Liver (tissue), 8 donors: ENCODE measurements at regions not wholly inside any gene's neighbourhood (a gene's known extent, or its start where the extent isn't known, plus 50 kb on each side); places are given as distances from the start of the nearest gene placed in this dataset.

Experiments used
- DNase-seq: peaks from one replicate; pipeline ENCODE4 v3.0.0-alpha.2; 2017; ENCODE audit warnings: low spot score
- H3K27ac ChIP-seq, 2 donors: one replicate each; pipeline ENCODE4 v1.7.0; 2013; ENCODE audit warnings: inconsistent platforms in 2 of 2, low read length in 2 of 2, control low read depth in 1 of 2, low read depth in 1 of 2, mild to moderate bottlenecking in 1 of 2
- H3K27me3 ChIP-seq, 4 donors: one replicate each; pipeline versions ENCODE4 v1.6.1 to v1.7.0; 2013; ENCODE audit warnings: low read length in 3 of 4, inconsistent platforms in 1 of 4, mild to moderate bottlenecking in 1 of 4, moderate library complexity in 1 of 4; ENCODE audit not compliant: control insufficient read depth in 4 of 4, insufficient read depth in 4 of 4
- H3K36me3 ChIP-seq, 4 donors: one replicate each; pipeline versions ENCODE4 v1.6.1 to v1.7.0; 2013; ENCODE audit warnings: low read length in 3 of 4, mild to moderate bottlenecking in 3 of 4, low read depth in 1 of 4, moderate library complexity in 1 of 4; ENCODE audit not compliant: control insufficient read depth in 4 of 4, insufficient read depth in 3 of 4
- H3K4me1 ChIP-seq, 4 donors: one replicate each; pipeline versions ENCODE4 v1.6.1 to v1.7.0; 2013; ENCODE audit warnings: low read length in 3 of 4, mild to moderate bottlenecking in 3 of 4, moderate library complexity in 1 of 4; ENCODE audit not compliant: control insufficient read depth in 4 of 4, insufficient read depth in 4 of 4
- H3K4me3 ChIP-seq, 3 donors: one replicate each; pipeline versions ENCODE4 v1.6.1 to v1.7.0; 2013; ENCODE audit warnings: low read length in 3 of 3, control low read depth in 1 of 3, low read depth in 1 of 3, mild to moderate bottlenecking in 1 of 3
- H3K9ac ChIP-seq, 2 donors: one replicate each; pipeline ENCODE4 v1.7.0; 2013; ENCODE audit warnings: low read length in 2 of 2, mild to moderate bottlenecking in 2 of 2, moderate library complexity in 2 of 2, control low read depth in 1 of 2, low read depth in 1 of 2
- H3K9me3 ChIP-seq, 4 donors: one replicate each; pipeline versions ENCODE4 v1.6.1 to v1.7.0; 2013; ENCODE audit warnings: low read length in 3 of 4; ENCODE audit not compliant: control insufficient read depth in 4 of 4
- EGR1 ChIP-seq, 2 donors: IDR thresholded peaks; 2 replicates each; pipeline ENCODE4 v1.6.1; 2016 to 2018; ENCODE audit warnings: antibody characterized with exemption in 2 of 2, low read depth in 2 of 2
- FOXA2 ChIP-seq: IDR thresholded peaks from 2 replicates; pipeline ENCODE4 v1.6.1; 2016; ENCODE audit warnings: antibody characterized with exemption
- GABPA ChIP-seq, 2 donors: IDR thresholded peaks in 1 of 2; conservative IDR thresholded peaks in 1 of 2; 2 replicates each; pipeline ENCODE4 v1.6.1; 2016; ENCODE audit warnings: antibody characterized with exemption in 2 of 2, mild to moderate bottlenecking in 1 of 2, moderate library complexity in 1 of 2
- HNF4A ChIP-seq, 2 donors: conservative IDR thresholded peaks; 2 replicates each; pipeline ENCODE4 v1.6.1; 2016; ENCODE audit warnings: antibody characterized with exemption in 2 of 2, mild to moderate bottlenecking in 2 of 2
- HNF4G ChIP-seq: IDR thresholded peaks from 2 replicates; pipeline ENCODE4 v1.6.1; 2016; ENCODE audit warnings: antibody characterized with exemption
- NR2F2 ChIP-seq: IDR thresholded peaks from 2 replicates; pipeline ENCODE4 v1.6.1; 2016; ENCODE audit warnings: antibody characterized with exemption
- RAD21 ChIP-seq, 2 donors: IDR thresholded peaks; 2 replicates each; pipeline ENCODE4 v1.6.1; 2016; ENCODE audit warnings: antibody characterized with exemption in 2 of 2, mild to moderate bottlenecking in 2 of 2
- RXRA ChIP-seq, 2 donors: IDR thresholded peaks; 2 replicates each; pipeline ENCODE4 v1.6.1; 2017 to 2018; ENCODE audit warnings: antibody characterized with exemption in 2 of 2, mild to moderate bottlenecking in 1 of 2
- SP1 ChIP-seq: IDR thresholded peaks from 2 replicates; pipeline ENCODE4 v1.6.1; 2018; ENCODE audit warnings: antibody characterized with exemption, mild to moderate bottlenecking
- YY1 ChIP-seq: IDR thresholded peaks from 2 replicates; pipeline ENCODE4 v1.6.1; 2016; ENCODE audit warnings: antibody characterized with exemption, mild to moderate bottlenecking
- WGBS: extraction: QIAGEN DNeasy Blood & Tissue Kit; methylation state at CpG from one replicate; pipeline ENCODE4 v1.1.7; 2013; 5-methylcytosine and 5-hydroxymethylcytosine counted together
- TF ChIP-seq, protein P1 (sequence below): IDR thresholded peaks from 2 replicates; pipeline ENCODE4 v1.6.1; 2016; ENCODE audit warnings: antibody characterized with exemption
- TF ChIP-seq, protein P2 (sequence below): IDR thresholded peaks from 2 replicates; pipeline ENCODE4 v1.6.1; 2016; ENCODE audit warnings: antibody characterized with exemption
- TF ChIP-seq, protein P3 (sequence below): fragments of 150-350 bp; IDR thresholded peaks from 2 replicates; pipeline ENCODE4 v1.5.1; 2017; ENCODE audit warnings: improper control_type of control experiment, low read depth, low read length; ENCODE audit not compliant: missing input control
- donor health status: healthy.
- donor health status: healthy.
- donor health status: healthy.
- donor health status: healthy.
- donor health status: healthy.

GRCh38 chr2:173783382-173783781 is 181.8 kb downstream of the SP3 start:
- no peak overlapping the region for H3K9ac ChIP-seq
- 70% methylated on average over 4 of the region's 4 CpGs for WGBS
- peaks cover 0 to 4% (median 1%) of the 10 kb centered on the region in 4 donors for H3K9me3 ChIP-seq
- no peak overlapping the region for H3K4me3 ChIP-seq
- H3K27ac ChIP-seq: no peak overlapping the region
- TF ChIP-seq, protein P1, sequence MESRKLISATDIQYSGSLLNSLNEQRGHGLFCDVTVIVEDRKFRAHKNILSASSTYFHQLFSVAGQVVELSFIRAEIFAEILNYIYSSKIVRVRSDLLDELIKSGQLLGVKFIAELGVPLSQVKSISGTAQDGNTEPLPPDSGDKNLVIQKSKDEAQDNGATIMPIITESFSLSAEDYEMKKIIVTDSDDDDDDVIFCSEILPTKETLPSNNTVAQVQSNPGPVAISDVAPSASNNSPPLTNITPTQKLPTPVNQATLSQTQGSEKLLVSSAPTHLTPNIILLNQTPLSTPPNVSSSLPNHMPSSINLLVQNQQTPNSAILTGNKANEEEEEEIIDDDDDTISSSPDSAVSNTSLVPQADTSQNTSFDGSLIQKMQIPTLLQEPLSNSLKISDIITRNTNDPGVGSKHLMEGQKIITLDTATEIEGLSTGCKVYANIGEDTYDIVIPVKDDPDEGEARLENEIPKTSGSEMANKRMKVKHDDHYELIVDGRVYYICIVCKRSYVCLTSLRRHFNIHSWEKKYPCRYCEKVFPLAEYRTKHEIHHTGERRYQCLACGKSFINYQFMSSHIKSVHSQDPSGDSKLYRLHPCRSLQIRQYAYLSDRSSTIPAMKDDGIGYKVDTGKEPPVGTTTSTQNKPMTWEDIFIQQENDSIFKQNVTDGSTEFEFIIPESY: no peak
- TF ChIP-seq, protein P2, sequence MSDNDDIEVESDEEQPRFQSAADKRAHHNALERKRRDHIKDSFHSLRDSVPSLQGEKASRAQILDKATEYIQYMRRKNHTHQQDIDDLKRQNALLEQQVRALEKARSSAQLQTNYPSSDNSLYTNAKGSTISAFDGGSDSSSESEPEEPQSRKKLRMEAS: no peak
- TF ChIP-seq RAD21 (IDR thresholded peaks at IDR 0.05): no peak
- no peak for TF ChIP-seq YY1
- TF ChIP-seq GABPA (IDR thresholded peaks at IDR 0.05 in 1 of 2, conservative IDR thresholded peaks at IDR 0.05 in 1 of 2): no peak
- TF ChIP-seq SP1: no peak
- no peak for TF ChIP-seq HNF4A (conservative IDR thresholded peaks at IDR 0.05)
- no peak for TF ChIP-seq FOXA2
- no peak for TF ChIP-seq EGR1 (IDR thresholded peaks at IDR 0.05; ENCODE audit: low read depth in 2 of 2)
- no peak for TF ChIP-seq RXRA (IDR thresholded peaks at IDR 0.05)
- no peak for TF ChIP-seq HNF4G
- H3K4me1 ChIP-seq: no peaks in the 10 kb centered on the region
- H3K27me3 ChIP-seq: peaks cover 0 to 4% (median 1%) of the 10 kb centered on the region in 4 donors
- no peaks in the 10 kb centered on the region for H3K36me3 ChIP-seq
- no peak for DNase-seq

- Histone ChIP-seq H3K4me1 (no peaks in the 10 kb centered on the region), H3K9ac (no peak overlapping the region), H3K4me3 (no peak overlapping the region), H3K36me3 (no peaks in the 10 kb centered on the region), H3K27me3 (peaks cover 0 to 4% (median 1%) of the 10 kb centered on the region in 4 donors), H3K27ac (no peak overlapping the region), H3K9me3 (peaks cover 0 to 1% (median 0%) of the 10 kb centered on the region in 4 donors)
- no peak for DNase-seq
- TF ChIP-seq, protein P3, sequence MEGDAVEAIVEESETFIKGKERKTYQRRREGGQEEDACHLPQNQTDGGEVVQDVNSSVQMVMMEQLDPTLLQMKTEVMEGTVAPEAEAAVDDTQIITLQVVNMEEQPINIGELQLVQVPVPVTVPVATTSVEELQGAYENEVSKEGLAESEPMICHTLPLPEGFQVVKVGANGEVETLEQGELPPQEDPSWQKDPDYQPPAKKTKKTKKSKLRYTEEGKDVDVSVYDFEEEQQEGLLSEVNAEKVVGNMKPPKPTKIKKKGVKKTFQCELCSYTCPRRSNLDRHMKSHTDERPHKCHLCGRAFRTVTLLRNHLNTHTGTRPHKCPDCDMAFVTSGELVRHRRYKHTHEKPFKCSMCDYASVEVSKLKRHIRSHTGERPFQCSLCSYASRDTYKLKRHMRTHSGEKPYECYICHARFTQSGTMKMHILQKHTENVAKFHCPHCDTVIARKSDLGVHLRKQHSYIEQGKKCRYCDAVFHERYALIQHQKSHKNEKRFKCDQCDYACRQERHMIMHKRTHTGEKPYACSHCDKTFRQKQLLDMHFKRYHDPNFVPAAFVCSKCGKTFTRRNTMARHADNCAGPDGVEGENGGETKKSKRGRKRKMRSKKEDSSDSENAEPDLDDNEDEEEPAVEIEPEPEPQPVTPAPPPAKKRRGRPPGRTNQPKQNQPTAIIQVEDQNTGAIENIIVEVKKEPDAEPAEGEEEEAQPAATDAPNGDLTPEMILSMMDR: no peak
- TF ChIP-seq SP1 (no peak), GABPA (IDR thresholded peaks at IDR 0.05 in 1 of 2, conservative IDR thresholded peaks at IDR 0.05 in 1 of 2) (no peak), EGR1 (IDR thresholded peaks at IDR 0.05; ENCODE audit: low read depth in 2 of 2) (no peak), NR2F2 (no peak)
- TF ChIP-seq, protein P2: no peak
- TF ChIP-seq, protein P1: no peak
- WGBS: 80% methylated on average over 3 of the region's 3 CpGs
Observed at GRCh38 chr2:173785813-173786212, 179.4 kb downstream of the SP3 start.
